GM12873 (cell line): ENCODE measurements at regions not wholly inside any gene's neighbourhood (a gene's known extent, or its start where the extent isn't known, plus 50 kb on each side); places are given as distances from the start of the nearest gene placed in this dataset.

ENCODE experiments used
- CTCF ChIP-seq: IDR thresholded peaks from 2 replicates; pipeline ENCODE4 v1.5.1; 2012; ENCODE audit warnings: low read depth, mild to moderate bottlenecking, moderate library complexity, low read length, control low read depth; ENCODE audit not compliant: insufficient read depth; ENCODE audit errors: missing control alignments

DNA sequence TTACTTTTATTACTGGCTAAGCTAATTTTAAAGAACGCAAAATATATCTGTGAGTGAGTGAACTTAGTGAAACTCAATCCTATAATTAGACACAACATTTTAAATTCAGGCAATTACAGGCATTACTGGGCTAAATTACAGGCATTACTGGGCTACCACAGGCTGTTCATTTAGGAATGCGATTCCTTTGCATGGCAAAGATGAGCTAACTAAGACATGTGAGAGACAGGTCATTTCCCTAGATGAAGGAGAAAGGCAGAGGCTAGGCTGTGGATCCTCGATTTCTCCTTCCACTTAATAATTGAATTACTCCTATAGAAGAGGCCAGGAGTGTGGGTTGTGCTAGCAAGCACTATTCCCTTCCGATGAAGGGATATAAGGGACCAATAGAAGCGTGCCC is 429.4 kb upstream of the LMO3 start:
- no peak for TF ChIP-seq CTCF

GRCh38 chr12:17030338-17030737 is 424.4 kb upstream of the LMO3 start:
- no peak for TF ChIP-seq CTCF

DNA sequence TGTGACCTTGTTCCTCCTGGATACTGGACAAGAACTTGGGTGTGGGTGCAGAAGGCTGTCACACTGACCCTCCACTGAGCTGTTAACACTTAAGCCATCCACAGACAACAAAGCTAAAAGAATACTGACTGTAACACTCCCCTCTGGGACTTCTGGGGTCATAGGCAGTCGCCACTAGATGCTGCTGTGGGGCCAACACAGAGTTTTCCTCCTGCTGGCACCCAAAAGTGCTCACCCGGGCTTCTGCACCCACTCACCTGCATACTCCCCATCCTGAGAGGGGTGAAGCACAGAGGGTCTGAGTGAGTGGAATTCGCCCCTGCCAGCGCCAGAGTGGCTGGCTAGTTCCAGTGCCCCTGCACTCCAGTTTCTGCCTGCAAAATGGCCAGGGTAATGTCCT is 422.4 kb upstream of the LMO3 start:
- no peak for TF ChIP-seq CTCF

GRCh38 chr12:17020765-17021164 is 414.8 kb upstream of the LMO3 start:
- TF ChIP-seq CTCF, result no peak

DNA sequence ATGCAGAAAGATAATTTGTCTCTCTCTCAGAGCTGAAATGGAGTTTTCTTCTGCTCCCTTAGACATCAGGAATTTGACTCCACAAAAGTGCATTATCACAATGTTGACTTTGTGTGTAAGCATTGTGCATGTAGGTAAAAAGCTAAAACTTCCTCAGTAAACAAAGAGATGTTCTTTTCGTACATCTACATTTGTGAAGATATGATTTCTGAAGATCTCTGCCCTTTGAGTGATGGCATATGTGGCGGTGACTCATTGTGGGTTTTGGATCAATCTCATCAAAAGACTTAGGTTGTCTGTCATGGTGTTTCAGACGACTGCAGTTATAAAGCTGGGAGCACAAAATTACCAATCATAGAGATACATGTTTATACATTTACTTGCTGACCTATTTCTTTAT is 411.4 kb upstream of the LMO3 start:
- no peak for TF ChIP-seq CTCF

DNA sequence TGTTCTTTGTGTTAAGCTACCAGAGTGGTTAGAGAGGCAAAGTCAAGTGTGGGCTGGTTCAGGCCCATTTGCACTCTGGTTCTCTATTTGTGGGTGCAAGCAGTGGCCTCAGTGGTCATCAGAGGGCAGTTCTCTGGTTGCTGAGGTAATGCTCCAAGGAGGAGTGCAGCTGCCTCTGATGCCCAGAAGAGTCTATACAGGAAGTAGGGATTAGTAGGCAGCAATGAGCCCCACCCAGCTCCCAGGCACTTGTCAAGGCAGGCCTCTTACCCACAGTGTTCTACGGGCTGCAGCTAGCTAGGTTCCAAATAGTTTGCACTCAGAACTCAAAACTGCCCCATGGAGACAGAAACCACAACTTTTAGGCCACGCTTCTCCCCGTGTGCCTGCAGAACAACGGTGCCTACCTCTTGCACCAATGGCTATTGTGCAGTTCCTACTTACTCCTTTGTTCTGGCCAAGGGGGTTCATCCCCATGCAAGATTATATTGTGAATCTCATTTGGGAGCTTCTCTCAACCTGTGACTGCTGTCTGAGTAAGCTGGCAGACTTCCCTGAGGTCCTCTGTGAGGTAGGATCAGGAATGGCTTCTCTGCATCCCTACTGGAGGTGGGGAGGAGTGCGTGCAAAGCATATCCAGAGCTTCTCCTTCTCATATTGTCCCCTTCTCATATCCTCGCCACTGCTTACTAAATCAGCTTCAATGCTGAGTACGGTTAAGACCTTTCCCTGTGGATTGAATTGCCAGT is 410.3 kb upstream of the LMO3 start:
- TF ChIP-seq CTCF, result no peak

GRCh38 chr12:17015501-17015900 is 409.5 kb upstream of the LMO3 start:
- TF ChIP-seq CTCF, result no peak
